ENCODE measurements at regions not wholly inside any gene's neighbourhood (a gene's known extent, or its start where the extent isn't known, plus 50 kb on each side); places are given as distances from the start of the nearest gene placed in this dataset.

DNA sequence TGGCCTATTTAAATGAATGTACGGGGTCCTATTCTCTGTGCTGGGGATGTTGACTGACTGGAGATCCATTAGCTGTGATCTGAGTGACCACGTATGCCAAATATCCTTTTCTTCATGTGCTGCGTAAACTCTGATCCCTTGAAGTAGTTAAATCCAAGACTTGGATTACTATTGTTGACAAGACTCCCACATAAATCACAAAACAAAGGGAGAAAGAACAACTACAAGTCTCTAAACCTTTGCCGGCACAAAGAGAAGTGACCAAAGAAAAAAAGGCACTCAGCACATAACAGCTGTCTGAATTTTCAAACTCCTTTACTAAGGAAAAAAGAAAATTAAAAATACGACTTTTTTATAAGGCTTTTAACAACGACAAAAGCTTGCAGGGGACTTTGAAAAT lies 559.9 kb upstream of the CDH8 start:
- TF ChIP-seq, protein P1, sequence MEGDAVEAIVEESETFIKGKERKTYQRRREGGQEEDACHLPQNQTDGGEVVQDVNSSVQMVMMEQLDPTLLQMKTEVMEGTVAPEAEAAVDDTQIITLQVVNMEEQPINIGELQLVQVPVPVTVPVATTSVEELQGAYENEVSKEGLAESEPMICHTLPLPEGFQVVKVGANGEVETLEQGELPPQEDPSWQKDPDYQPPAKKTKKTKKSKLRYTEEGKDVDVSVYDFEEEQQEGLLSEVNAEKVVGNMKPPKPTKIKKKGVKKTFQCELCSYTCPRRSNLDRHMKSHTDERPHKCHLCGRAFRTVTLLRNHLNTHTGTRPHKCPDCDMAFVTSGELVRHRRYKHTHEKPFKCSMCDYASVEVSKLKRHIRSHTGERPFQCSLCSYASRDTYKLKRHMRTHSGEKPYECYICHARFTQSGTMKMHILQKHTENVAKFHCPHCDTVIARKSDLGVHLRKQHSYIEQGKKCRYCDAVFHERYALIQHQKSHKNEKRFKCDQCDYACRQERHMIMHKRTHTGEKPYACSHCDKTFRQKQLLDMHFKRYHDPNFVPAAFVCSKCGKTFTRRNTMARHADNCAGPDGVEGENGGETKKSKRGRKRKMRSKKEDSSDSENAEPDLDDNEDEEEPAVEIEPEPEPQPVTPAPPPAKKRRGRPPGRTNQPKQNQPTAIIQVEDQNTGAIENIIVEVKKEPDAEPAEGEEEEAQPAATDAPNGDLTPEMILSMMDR (IDR thresholded peaks at IDR 0.05) = no peak
- TF ChIP-seq POLR2A (IDR thresholded peaks at IDR 0.05) = no peak
